H9 (cell line): ENCODE measurements at regions not wholly inside any gene's neighbourhood (a gene's known extent, or its start where the extent isn't known, plus 50 kb on each side); places are given as distances from the start of the nearest gene placed in this dataset.

Source experiments
- DNase-seq: peaks from one replicate; pipeline ENCODE4 v3.0.0-alpha.2; 2017
- H2AFZ ChIP-seq: one replicate; pipeline ENCODE4 v1.6.1; 2013; ENCODE audit warnings: mild to moderate bottlenecking, low read length, control low read depth, moderate library complexity
- H2AK5ac ChIP-seq: 2 replicates; pipeline ENCODE4 v1.6.1; 2013; ENCODE audit warnings: low read length, control low read depth, mixed read lengths; ENCODE audit not compliant: insufficient read length
- H2BK120ac ChIP-seq: one replicate; pipeline ENCODE4 v1.6.1; 2013; ENCODE audit warnings: low read depth, mild to moderate bottlenecking, low read length, control low read depth, inconsistent platforms; ENCODE audit not compliant: poor library complexity, severe bottlenecking
- H2BK12ac ChIP-seq: 2 replicates; pipeline ENCODE4 v1.6.1; 2013; ENCODE audit warnings: low read length, control low read depth, mixed read lengths, low read depth; ENCODE audit not compliant: insufficient read length
- H2BK15ac ChIP-seq: 2 replicates; pipeline ENCODE4 v1.6.1; 2013; ENCODE audit warnings: low read depth, low read length, control low read depth
- H2BK20ac ChIP-seq: one replicate; pipeline ENCODE4 v1.6.1; 2013; ENCODE audit warnings: low read depth, mild to moderate bottlenecking, low read length, control low read depth, inconsistent platforms; ENCODE audit not compliant: poor library complexity, severe bottlenecking
- H2BK5ac ChIP-seq: 2 replicates; pipeline ENCODE4 v1.6.1; 2013; ENCODE audit warnings: low read length, control low read depth, mixed read lengths; ENCODE audit not compliant: insufficient read length
- H3K14ac ChIP-seq: 2 replicates; pipeline ENCODE4 v1.6.1; 2013; ENCODE audit warnings: low read length, control low read depth; ENCODE audit not compliant: insufficient read depth
- H3K18ac ChIP-seq: 2 replicates; pipeline ENCODE4 v1.6.1; 2013; ENCODE audit warnings: low read depth, mild to moderate bottlenecking, mixed read lengths, low read length, control low read depth; ENCODE audit not compliant: insufficient read length
- H3K23ac ChIP-seq: 2 replicates; pipeline ENCODE4 v1.6.1; 2013; ENCODE audit warnings: low read length, control low read depth, mixed read lengths, low read depth; ENCODE audit not compliant: insufficient read length
- H3K23me2 ChIP-seq: 2 replicates; pipeline ENCODE4 v1.6.1; 2013; ENCODE audit warnings: low read depth, mild to moderate bottlenecking, mixed read lengths, low read length, control low read depth; ENCODE audit not compliant: insufficient read length, poor library complexity, severe bottlenecking
- H3K27ac ChIP-seq: 2 replicates; pipeline ENCODE4 v1.5.1; 2013; ENCODE audit warnings: low read length, control low read depth, mixed read lengths, low read depth; ENCODE audit not compliant: insufficient read length
- H3K27me3 ChIP-seq: 2 replicates; pipeline ENCODE4 v1.6.1; 2013; ENCODE audit warnings: low read length, control low read depth, inconsistent platforms; ENCODE audit not compliant: insufficient read depth
- H3K4ac ChIP-seq: 2 replicates; pipeline ENCODE4 v1.6.1; 2013; ENCODE audit warnings: low read depth, mild to moderate bottlenecking, control low read depth, inconsistent platforms, low read length, moderate library complexity
- H3K4me1 ChIP-seq: 2 replicates; pipeline ENCODE4 v1.6.1; 2013; ENCODE audit warnings: low read length, control low read depth, inconsistent platforms; ENCODE audit not compliant: insufficient read depth
- H3K4me2 ChIP-seq: 2 replicates; pipeline ENCODE4 v1.6.1; 2013; ENCODE audit warnings: low read length, control low read depth, mixed read lengths; ENCODE audit not compliant: insufficient read length, insufficient read depth
- H3K56ac ChIP-seq: 2 replicates; pipeline ENCODE4 v1.6.1; 2013; ENCODE audit warnings: low read depth, mild to moderate bottlenecking, mixed read lengths, low read length, control low read depth; ENCODE audit not compliant: insufficient read length
- H3K79me1 ChIP-seq: 2 replicates; pipeline ENCODE4 v1.6.1; 2013; ENCODE audit warnings: low read depth, mild to moderate bottlenecking, moderate library complexity, low read length, control low read depth, inconsistent platforms; ENCODE audit not compliant: insufficient read depth, poor library complexity, severe bottlenecking
- H3K79me2 ChIP-seq: 2 replicates; pipeline ENCODE4 v1.6.1; 2013; ENCODE audit warnings: low read length, control low read depth, inconsistent platforms; ENCODE audit not compliant: insufficient read depth
- H3K9ac ChIP-seq: 2 replicates; pipeline ENCODE4 v1.6.1; 2013; ENCODE audit warnings: low read length, control low read depth, mixed read lengths; ENCODE audit not compliant: insufficient read length; ENCODE audit errors: extremely low read depth
- H3K9me3 ChIP-seq: one replicate; pipeline ENCODE4 v1.6.1; 2013; ENCODE audit warnings: low read depth, low read length, inconsistent platforms; ENCODE audit not compliant: control insufficient read depth
- H3T11ph ChIP-seq: one replicate; pipeline ENCODE4 v1.6.1; 2013; ENCODE audit warnings: mild to moderate bottlenecking, low read length, control low read depth, inconsistent platforms
- H4K20me1 ChIP-seq: one replicate; pipeline ENCODE4 v1.6.1; 2013; ENCODE audit not compliant: control insufficient read depth, insufficient read length, insufficient read depth
- H4K5ac ChIP-seq: 2 replicates; pipeline ENCODE4 v1.6.1; 2013; ENCODE audit warnings: low read depth, mild to moderate bottlenecking, mixed read lengths, low read length, control low read depth; ENCODE audit not compliant: insufficient read length
- H4K8ac ChIP-seq: replicated peaks from 2 replicates; pipeline ENCODE4 v1.6.1; 2013; ENCODE audit warnings: low read length, control low read depth, mixed read lengths, low read depth; ENCODE audit not compliant: insufficient read length
- H4K91ac ChIP-seq: 2 replicates; pipeline ENCODE4 v1.6.1; 2013; ENCODE audit warnings: low read depth, mild to moderate bottlenecking, moderate library complexity, mixed read lengths, low read length, control low read depth; ENCODE audit not compliant: insufficient read length
- H3K27ac Mint-ChIP-seq, 3 experiments: 2 replicates in 2 of 3; 3 replicates in 1 of 3; pipeline ENCODE4 v1.8.0; 2020 to 2021; ENCODE audit warnings: mixed read lengths in 3 of 3, mild to moderate bottlenecking in 1 of 3, moderate library complexity in 1 of 3
- H3K27me3 Mint-ChIP-seq: 2 replicates; pipeline ENCODE4 v1.8.0; 2021; ENCODE audit warnings: low read depth, mild to moderate bottlenecking, moderate library complexity, mixed read lengths
- H3K36me3 Mint-ChIP-seq, 3 experiments: 2 replicates in 2 of 3; 3 replicates in 1 of 3; pipeline ENCODE4 v1.8.0; 2020 to 2021; ENCODE audit warnings: low read depth in 3 of 3, mixed read lengths in 3 of 3; ENCODE audit not compliant: insufficient read depth in 1 of 3
- H3K4me1 Mint-ChIP-seq, 2 experiments: 2 replicates each; pipeline ENCODE4 v1.8.0; 2020; ENCODE audit warnings: mixed read lengths in 2 of 2
- H3K4me3 Mint-ChIP-seq, 2 experiments: 2 replicates in 1 of 2; 3 replicates in 1 of 2; pipeline ENCODE4 v1.8.0; 2020 to 2021; ENCODE audit warnings: mild to moderate bottlenecking in 2 of 2, mixed read lengths in 2 of 2, moderate library complexity in 1 of 2
- H3K9me3 Mint-ChIP-seq, 2 experiments: 2 replicates in 1 of 2; 3 replicates in 1 of 2; pipeline ENCODE4 v1.8.0; 2020; ENCODE audit warnings: mild to moderate bottlenecking in 2 of 2, mixed read lengths in 2 of 2, moderate library complexity in 1 of 2
- CTCF ChIP-seq: fragments of 200-600 bp; sonication (generic); conservative IDR thresholded peaks from 3 replicates; pipeline ENCODE4 v1.8.0; 2021; ENCODE audit warnings: antibody characterized with exemption, mild to moderate bottlenecking
- WGBS: extraction: QIAGEN DNeasy Blood & Tissue Kit; methylation state at CpG from one replicate; pipeline ENCODE4 v1.1.7; 2013; ENCODE audit warnings: missing lambda C conversion rate, low lambda C conversion rate, mixed read lengths; ENCODE audit not compliant: insufficient read length; ENCODE audit errors: extremely low coverage; 5-methylcytosine and 5-hydroxymethylcytosine counted together

DNA sequence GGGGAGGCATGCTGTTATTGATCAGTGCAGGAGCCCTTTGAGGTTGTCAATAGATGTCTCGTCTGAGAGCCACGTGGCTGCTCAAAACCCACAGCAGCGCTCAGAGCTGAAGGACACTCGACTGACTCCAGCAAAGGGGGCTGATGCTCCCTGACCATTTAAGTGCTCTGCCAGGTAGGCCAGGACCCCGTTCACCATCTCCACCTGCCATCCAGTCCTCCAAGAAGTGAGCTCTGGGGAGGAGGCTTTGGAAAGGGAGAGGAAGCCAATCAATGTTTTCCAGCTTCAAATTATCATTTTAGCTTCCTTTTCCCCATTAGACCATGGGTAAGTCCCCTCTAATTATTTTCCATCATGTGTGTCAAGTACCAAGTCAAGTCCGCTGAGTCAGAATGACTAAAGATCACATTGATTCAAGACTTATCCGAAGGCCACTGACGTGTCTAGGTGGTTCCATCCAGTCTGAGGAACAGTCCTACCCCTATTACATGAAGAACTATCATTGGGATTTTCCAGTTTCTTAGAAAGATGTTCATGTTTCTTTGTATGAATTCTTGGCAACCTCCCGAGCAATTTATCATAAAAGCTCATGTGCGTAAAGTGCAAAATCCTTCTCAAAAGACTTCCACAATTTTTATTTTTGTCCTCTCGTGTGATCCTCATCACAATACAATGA is 302.6 kb upstream of the LYZL1 start:
- TF ChIP-seq CTCF: no peak
- Histone ChIP-seq H3K14ac (no peak overlapping the region), H3K4me1 (no peaks in the 10 kb centered on the region), H2BK5ac (no peak overlapping the region), H4K8ac (no peak overlapping the region), H4K5ac (no peak overlapping the region), H3T11ph (no peak overlapping the region), H2AK5ac (no peak overlapping the region), H4K91ac (no peak overlapping the region), H3K79me1 (no peaks in the 10 kb centered on the region), H2BK15ac (no peak overlapping the region), H4K20me1 (no peaks in the 10 kb centered on the region), H3K56ac (no peak overlapping the region), H3K27me3 (no peaks in the 10 kb centered on the region; the same call in 1 of the 2 replicates), H2AFZ (no peak overlapping the region), H3K79me2 (no peaks in the 10 kb centered on the region), H2BK12ac (no peak overlapping the region), H3K27ac (no peak overlapping the region), H3K18ac (no peak overlapping the region), H3K9ac (no peak overlapping the region), H3K4me2 (no peak overlapping the region), H2BK120ac (no peak overlapping the region), H3K9me3 (no peaks in the 10 kb centered on the region), H3K4ac (no peak overlapping the region), H3K23me2 (no peaks in the 10 kb centered on the region), H2BK20ac (no peak overlapping the region), H3K23ac (no peak overlapping the region)
- no peak overlapping the region for H3K4me3 Mint-ChIP-seq
- H3K36me3 Mint-ChIP-seq: no peaks in the 10 kb centered on the region
- H3K9me3 Mint-ChIP-seq: no peaks in the 10 kb centered on the region; a peak in 1 of 5 replicates
- DNase-seq: no peak
- H3K4me1 Mint-ChIP-seq: peaks cover 7 to 11% of the 10 kb centered on the region in 2 experiments
- WGBS: no CpG with 5 or more reads among the region's 11 CpGs
- no peak overlapping the region for H3K27ac Mint-ChIP-seq
- no peaks in the 10 kb centered on the region for H3K27me3 Mint-ChIP-seq
